CD4-positive, alpha-beta T cell treated with Interleukin-4 for 4 hours (primary cell): ENCODE measurements at regions not wholly inside any gene's neighbourhood (a gene's known extent, or its start where the extent isn't known, plus 50 kb on each side); places are given as distances from the start of the nearest gene placed in this dataset.

Experiments
- DNase-seq: peaks from one replicate; pipeline ENCODE4 v3.0.0-alpha.2; 2020

DNA sequence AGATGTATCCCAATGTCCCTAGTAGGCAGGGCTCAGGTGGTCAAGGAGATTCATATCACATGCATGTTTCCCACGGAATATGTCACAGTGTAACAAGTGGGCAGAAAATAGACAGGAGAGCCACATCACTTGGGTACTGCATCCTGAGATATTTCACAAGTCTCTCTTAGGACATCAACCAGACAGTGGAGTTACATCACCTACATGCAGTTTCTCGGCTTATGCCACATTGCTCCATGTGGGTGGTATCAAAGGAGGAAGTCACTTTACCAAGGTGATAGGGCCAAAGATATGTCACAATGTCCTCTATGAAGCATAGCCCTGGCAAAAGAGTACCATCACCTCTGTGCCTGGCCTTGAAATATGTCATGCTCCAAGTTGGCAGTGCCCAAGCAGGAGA is 1056.7 kb upstream of the AMELY start:
- no peak for DNase-seq

DNA sequence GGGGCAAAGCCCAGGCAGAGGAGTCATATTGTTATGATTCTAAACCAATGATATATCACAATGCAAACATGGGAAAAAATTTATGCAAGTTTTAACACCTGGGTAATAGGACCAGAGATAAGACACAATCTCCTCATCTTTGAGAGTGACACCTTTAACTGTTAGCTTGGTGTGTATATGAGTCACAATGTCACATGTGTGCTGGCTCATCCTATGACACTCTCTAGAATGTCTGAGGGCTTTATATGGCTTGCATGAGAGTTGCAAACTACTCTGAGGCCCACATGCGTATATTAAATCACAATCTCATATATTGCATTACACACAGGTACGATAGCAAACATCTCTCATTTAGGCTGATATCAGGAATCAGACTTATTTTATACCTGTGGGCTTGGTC is 1055.4 kb upstream of the AMELY start:
- DNase-seq, result no peak

DNA sequence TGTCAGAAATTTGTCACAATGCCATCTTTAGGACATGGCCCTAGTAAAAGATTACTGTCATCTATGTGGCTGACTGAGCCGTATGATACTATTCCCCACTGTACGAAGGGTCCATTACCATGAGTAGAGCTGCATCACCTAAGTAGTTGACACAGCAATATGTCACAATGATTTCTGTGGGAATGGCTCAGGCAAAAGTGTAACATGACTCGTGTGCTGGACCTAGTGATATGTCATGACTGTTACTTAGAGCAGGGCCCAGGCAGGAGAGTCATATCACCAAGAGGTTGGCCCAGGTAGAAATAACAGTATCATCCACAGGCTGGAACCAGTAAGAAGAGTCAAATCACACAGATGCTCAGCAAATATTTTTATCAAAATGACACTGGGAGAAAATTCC is 1051.8 kb upstream of the AMELY start:
- DNase-seq, result no peak

DNA sequence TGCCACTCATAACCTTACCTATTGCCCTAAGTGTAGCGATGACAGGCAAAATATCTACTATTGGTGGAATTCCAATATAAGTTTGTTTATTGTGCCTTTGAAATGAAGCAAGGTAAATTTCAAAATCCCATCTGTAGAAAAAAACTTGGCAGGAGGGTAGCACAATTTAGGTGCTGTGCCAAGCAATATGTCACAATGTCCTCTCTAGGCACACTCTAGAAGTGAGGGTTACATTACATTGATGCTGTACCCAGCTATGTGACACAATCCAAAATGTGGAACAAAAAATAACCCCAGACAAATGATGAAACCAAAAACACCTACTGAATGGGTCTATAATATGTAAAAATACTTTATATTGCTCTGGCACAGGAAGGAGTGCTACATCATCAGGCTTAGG is 1050.8 kb upstream of the AMELY start:
- no peak for DNase-seq

DNA sequence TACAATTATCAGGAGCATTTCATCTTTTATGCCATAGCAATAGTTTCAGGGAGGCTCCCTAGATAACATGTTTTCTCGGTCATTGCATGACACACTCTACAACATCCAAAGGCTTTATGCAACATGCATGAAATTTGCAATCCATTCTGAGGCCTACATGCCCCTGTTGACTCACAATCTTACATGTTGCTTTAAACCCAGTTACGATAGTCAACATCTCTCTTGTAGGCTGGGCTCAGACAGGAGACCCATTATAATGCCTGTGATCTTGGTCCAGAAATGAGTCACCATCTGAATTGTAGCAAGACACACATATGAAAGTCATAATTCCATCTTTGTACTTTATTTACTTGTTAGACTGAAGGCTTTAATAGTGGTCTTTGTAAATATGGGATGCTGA is 1050.3 kb upstream of the AMELY start:
- DNase-seq, result no peak

DNA sequence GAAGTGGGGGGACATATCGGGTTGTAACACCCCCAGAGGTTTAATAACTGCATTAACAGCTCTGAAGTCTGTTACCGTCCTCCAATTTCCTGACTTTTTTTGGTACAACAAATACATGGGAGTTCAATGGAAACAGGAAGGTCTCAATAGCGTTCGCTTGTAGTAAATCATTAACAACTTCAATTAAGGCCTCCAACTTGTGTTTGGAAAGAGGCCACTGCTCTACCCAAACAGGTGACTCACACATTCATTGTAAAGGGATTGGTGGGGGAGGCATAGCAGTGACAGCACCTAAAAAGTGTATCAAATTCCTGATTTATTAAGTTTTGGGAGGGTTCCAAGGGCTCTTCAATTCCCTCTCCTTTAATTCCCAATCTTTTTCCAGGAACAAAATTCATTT is 1046.2 kb upstream of the AMELY start:
- DNase-seq, result no peak

DNA sequence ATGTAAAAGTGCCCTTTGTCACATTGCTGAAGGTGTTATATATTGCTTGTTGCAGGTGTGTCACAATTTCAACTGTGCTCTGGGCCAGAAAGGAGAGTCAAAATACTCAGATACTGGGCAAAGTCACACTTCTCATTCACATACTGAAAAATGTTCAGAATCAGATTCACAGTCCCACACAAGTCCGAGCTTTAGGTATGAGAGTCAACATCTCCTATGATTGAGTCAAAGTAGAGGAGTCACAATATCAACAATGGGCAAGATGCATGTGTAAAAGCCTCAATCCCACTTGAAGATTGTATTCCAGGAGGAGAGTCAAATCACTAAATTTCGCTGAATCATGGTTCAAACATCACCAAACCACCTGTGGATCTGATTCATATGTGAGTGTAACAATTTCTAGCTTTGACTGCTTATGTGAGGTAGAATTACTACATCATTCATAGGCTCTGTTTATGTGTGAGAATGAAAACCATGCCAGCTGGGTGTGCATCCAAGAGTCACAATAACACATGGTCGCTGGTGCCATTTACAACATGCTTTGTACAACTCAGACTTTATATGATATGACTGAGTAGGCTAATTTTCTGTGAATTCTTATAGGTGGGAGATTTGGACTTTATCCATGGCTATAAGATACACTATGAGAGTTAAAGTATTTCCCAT is 1039.8 kb upstream of the AMELY start:
- no peak for DNase-seq

DNA sequence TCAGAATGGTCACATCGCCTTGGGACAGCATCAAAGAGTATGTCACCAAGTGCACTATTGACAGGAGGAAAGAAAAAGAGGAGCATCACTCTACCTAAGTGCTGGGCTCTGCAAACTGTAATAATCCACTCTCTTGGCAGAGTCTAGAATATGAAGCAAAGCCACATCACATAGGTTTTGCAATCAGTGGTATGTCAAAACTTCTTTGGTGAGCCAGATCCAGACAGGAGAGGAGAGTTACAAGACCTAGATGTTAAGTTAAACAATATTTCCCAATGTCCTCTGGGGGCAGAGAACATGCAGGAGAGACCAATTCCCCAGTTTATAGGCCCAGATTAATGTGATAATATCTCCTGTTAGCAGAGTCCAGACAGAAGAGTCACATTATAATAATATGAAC is 1032.6 kb upstream of the AMELY start:
- DNase-seq, result no peak

DNA sequence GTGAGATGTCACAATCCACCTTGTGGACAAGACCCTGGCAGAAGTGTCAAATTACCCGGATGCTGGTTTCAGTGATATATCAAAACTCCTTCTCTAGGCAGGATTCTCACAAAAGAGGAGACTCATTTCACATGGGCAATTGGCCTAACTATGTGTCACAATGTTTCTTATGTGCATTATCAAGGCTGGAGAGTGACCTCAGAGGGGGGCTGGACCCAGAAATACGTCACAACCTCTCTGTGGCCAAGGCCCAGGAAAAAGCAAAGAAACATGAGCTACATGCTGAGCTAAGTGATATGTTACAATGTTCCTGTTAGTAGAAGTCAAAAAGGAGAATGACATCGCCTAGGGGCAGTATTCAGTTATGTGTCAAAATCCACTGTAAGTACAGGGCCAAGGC is 1031.2 kb upstream of the AMELY start:
- DNase-seq, result no peak

DNA sequence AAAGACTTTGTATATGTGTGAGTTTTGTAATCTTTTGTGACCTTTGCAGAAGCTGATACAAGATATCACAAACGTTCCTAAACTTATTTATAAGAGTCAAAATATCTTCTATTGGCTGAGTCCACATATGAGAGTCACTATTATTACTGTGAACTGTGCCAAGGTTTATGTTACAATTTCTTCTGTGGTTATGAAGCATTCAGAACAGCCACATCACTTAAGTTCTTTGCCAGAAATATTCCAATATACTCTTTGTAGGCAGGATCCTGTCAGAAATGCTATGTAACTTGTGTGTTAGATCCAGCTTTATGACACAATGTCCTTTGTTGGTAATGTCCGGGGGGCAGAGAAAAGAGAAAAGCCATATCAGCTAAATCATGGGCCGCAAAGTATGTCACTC is 1030.3 kb upstream of the AMELY start:
- no peak for DNase-seq

DNA sequence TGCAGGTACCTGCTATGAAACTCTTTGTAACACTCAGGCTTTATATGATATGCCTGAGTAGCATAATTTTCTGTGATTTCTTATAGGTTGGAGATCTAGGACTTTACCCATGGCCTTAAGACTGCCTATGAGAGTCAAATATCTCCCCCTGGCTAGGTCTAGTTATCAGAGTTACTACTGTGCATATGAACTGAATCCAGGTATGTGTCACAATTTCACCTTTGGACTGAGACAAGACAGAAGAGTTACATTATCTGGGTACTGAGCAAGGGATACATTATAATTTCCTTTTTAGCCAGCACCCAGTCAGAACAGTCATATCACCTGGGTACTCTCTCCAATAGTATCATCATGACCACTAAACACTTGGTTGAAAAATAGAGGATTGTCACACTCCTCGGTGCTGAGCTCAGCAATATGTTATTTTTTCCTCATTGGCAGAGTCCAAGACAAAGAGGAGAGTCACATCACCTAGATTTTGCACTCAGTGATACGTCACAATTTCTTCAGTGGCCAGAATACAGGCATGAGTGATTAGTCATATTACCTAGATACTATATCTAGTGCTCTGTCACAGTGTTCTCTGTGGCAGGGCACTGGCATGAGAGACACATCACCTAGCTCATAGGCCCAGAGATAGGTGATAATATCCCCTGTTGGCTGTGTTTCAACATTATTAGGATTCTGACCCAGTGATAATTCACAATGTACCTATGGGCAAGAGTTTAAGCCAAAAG is 1027.6 kb upstream of the AMELY start:
- DNase-seq, result no peak

DNA sequence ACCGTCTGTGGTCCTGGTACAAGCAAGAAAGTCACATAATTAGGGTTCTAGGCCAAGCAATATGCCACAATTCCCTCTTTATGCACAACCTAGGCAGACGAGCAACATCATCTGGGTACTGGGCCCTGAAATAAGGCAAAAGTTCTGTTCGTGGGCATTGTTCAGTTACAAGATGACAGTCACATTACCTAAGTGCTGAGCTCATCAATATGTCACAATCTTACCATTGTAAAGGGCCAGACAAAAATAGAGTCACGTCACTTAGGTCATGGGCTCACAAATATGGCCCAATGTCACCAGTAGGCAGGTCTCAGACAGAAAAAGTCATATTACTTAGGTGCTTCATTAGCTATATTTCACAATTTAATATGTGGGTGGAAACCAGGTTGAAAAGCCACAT is 1025.3 kb upstream of the AMELY start:
- DNase-seq, result no peak

DNA sequence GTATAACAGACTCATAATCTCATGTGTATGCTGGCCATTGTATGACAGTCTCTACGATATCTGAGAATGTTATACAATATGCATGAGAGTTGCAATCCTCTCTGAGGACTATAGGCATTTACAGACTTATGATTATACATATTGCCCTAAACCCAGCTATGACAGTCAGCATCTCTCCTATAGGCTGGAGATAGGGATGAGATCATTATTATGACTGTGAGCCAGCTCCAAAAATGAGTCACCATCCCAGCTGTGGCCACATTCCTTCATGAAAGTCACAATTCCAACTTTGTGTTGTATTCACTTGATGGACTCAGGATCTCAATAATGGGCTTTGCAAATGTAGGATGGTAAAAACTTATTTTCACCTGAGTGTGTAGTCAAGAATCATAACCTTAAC is 1024.5 kb upstream of the AMELY start:
- DNase-seq, result no peak

DNA sequence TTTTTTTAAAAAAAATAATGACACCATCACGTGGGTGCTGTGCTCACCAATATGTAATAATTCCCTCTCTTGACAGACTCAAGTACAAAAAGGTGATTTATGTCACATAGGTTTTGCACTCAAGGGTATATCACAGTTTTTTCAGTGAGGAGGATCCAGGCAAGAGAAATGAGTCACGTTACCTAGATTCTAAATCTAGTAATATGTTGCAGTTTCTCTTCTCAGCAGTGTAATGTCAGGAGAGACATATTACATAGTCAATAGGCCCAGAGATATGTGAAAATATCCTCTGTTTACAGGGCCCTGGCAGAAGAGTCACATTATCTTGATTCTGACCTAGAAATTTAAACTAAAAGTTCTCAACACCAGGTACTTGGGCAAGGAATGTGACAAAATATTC is 1024.1 kb upstream of the AMELY start:
- no peak for DNase-seq

DNA sequence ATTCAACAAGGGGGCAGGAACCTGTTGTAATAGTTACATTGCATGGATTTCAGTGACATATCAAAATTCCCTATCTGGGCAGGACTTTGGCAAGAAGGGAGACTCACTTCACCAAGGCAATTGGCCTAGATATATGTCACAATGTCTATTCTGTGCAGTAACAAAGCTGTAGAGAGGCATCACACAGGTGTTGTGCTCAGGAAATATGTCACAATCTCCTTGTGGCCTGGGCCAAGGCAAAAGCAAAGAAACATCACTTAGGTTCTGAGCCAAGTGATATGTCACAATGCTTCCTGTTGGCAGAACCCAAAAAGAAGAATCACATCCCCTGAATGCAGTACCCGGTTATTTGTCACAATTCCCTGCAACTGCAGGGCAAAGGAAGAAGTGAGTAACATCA is 1020.9 kb upstream of the AMELY start:
- no peak for DNase-seq

DNA sequence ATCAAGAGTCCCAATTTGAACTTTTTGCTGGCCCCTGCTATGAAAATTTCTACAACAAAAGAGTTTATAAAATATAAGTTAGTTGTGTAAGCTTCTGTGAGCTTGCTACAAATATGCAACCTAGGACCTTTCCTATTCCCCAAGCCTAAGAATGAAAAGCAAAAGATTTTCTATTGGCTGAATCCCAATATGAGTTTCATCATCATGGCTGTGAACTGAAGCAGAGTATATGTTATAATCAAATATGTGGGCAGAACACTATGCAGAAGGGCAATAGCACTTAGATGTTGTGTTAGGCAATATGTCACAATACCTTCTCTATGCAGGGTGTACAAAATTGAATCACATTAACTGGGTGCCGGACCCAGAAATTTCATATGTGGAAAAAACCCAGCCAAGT is 1018.3 kb upstream of the AMELY start:
- no peak for DNase-seq

DNA sequence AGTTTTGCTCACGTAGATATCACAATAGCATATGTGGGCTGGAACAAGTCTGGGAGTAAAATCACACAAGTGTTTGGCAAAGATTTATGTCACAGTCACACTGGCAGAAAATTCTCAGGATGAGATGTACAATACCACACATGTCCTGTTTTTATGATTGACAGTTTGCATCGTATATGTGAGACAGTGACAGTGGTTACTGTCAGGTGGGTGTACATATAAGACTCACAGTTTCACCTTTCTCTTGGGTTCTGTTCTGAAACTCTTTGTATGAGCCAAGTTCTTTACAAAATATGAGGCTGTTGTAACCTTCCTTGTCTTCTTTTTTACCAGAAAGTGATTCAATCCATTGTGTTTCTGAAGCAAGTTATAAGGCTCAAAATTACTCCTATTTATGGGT is 1012.5 kb upstream of the AMELY start:
- no peak for DNase-seq

DNA sequence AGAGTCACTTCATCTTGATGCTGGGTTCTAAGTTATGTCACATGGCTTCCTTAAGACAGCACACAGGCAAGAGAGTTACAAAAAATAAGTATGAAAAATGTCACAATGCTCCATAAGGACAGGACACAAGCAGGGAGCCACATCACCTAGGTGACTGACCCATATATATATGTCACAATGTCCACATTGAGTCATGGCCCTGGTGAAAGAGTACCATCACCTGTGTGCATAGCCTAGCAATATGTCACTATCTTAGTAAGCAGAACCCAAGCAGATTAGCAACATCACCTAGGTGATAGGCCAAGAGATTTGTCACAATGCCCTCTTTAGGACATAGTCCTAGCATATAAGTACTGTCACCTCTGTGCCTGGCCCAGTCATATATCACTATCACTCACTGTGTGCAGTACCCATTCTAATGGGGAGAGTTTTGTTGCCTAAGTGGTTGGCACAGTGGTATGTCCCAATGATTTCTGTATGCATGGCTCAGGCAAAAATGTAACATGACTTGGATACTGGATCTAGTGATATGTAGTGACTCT is 1012.0 kb upstream of the AMELY start:
- DNase-seq, result no peak

DNA sequence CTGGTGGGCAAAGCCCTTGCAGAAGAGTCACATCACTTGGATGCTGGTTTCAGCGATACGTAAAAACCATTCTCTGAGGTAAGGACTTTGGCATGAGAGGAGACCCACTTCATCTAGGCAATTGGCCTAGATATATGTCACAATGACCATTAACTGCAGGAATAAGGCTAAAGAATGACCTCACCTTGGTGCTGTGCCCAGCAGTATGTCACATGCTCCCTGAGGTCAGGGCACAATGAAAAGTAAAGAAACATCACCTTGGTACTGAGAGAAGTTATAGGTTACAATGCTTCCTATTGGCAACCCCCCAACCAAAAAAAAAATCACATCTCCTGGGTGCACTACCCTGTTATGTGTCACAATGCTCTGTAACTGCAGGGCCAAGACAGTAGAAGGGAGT is 1008.8 kb upstream of the AMELY start:
- no peak for DNase-seq

DNA sequence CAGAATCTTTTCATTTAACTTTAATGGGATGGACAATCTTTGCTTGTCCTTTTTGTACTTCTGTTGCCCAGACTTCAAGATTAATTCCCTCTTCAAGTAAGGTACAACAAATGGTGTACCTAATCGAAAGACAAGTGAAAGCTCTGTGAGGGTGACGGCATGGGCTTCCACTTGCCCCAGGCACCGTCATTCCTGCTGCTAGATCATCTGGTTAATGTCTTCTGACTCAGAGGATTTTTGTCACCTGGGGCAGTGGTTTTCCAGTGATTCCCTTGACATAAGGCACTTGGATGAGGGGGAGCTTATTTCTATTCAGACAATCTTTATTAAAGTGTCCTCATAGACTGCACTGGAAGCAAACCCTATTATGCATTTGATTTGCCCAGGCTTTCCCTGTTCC is 977.0 kb upstream of the AMELY start:
- DNase-seq, result no peak

DNA sequence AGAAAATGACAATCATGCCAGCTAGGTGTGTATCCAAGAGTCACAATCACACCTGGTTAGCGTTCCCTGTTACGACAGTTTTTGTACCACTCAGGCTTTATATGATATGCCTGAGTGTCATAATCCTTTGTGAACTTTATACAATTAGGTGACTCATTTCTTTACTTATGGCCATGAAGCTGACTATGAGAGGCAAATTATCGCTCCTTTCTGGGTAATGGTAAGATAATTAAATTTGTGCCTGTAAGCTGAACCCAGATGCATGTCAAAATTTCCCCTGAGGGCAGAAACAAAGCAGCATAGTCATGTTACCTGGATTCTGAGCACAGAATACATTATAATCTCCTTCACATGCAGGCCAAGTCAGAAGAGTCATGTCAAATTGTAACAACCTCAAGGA is 970.1 kb upstream of the AMELY start:
- DNase-seq, result no peak

DNA sequence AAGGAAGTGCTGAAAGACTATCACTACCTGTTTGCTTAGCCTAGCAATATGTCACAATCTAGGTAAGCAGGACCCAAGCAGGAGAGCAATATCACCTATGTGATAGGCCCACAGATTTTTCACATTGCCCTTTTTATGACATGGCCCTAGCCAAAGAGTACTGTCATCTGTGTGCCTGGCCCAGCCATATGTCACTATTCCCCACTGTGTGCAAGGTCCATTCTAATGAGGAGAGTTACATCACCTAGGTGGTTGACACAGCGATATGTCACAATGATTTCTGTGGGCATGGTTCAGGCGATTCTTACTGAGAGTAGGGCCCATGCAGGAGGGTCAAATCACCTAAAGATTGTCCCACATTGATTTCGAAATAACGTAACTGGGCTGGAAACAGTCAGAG is 967.7 kb upstream of the AMELY start:
- no peak for DNase-seq

DNA sequence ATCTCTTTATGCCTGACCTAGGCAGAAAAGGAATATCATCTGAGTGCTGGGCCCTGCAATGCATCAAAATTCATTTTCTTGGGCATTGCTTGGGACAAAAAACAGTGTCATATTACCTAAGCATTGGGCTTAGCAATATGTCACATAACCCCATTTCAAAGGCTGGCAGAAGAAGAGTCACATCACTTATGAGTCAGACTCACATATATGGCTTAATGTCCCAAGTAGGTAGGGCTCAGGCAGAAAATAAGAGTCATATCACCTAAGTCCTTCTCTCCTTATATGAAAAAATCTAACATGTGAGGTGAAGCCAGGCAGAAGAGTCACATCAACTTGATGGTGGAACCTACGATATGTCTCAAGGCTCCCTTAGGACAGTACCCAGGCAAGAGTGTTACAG is 967.2 kb upstream of the AMELY start:
- DNase-seq, result no peak

DNA sequence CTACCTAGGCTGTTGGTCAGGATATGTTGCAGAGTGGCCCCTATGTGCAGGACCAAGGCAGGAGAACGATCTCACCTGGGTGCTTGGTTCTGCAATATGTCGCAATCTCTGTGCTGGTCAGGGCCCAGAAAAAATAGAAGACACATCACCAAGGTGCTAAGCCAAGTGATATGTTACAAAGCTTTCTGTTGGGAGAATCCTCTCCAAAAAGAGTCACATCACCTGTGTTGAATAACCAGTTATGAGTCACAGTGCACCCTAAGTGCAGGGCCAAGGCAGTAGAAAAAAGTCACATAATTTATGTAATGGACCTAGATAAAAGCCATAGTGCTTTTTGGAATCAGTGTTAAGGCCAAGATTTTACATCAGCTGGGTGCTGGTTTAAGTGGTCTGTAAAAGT is 965.9 kb upstream of the AMELY start:
- DNase-seq, result no peak

DNA sequence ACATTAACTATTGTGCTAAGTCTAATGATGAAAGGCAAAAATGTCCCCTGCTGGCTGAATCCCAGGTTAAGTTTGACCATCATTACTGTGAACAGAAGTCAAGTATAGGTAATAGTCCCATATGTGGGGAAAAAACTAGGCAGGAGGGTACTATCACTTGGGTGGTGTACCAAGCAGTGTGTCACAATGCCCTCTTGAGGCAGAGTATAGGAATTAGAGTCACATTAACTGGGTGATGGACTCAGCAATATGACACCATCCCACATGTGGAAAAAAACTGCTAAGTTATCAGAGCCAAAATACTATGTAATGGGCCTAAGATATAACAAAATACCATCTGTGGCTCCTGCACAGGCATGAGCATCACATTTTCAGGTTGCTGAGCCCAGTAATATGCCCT is 962.5 kb upstream of the AMELY start:
- no peak for DNase-seq
